Lower lobe of right lung (tissue), 2 donors: ENCODE measurements at regions not wholly inside any gene's neighbourhood (a gene's known extent, or its start where the extent isn't known, plus 50 kb on each side); places are given as distances from the start of the nearest gene placed in this dataset.
"Not testable (repeated sequence)": the region's sequence is repeated elsewhere in the genome, so short reads cannot be mapped to it uniquely, and the experiment has no call there.

Source experiments
- ATAC-seq, 2 donors: fragments of 200-7000 bp; cut with Tn5 transposase; one replicate each; pipeline ENCODE4 v1.9.1; 2020 to 2022; ENCODE audit warnings: mild to moderate bottlenecking in 2 of 2, moderate library complexity in 2 of 2
- DNase-seq: peaks from one replicate; pipeline ENCODE4 v3.0.0-alpha.2; 2020
- H3K27ac ChIP-seq: fragments of 200-600 bp; one replicate; pipeline ENCODE4 v1.8.0; 2022
- H3K27me3 ChIP-seq: fragments of 200-600 bp; one replicate; pipeline ENCODE4 v1.8.0; 2022; ENCODE audit warnings: low read depth
- H3K36me3 ChIP-seq: fragments of 200-600 bp; one replicate; pipeline ENCODE4 v1.8.0; 2022; ENCODE audit warnings: mild to moderate bottlenecking
- H3K4me1 ChIP-seq: fragments of 200-600 bp; one replicate; pipeline ENCODE4 v1.8.0; 2022
- H3K4me3 ChIP-seq: fragments of 200-600 bp; one replicate; pipeline ENCODE4 v1.8.0; 2022; ENCODE audit warnings: mild to moderate bottlenecking
- H3K9me3 ChIP-seq: fragments of 200-600 bp; one replicate; pipeline ENCODE4 v1.8.0; 2022
- intact Hi-C: fragments of 100-400 bp; cut with DNase I; formaldehyde crosslinking; loops from one replicate; pipeline ENCODE4 v1.11.0; 2022
- TF ChIP-seq, protein P1 (sequence below): fragments of 200-600 bp; IDR thresholded peaks from one replicate; pipeline ENCODE4 v1.8.0; 2022; ENCODE audit warnings: antibody characterized with exemption, mild to moderate bottlenecking
- donor health status: DM: no; HTN: yes; CAD: no; lungs with severe emphysema.

DNA sequence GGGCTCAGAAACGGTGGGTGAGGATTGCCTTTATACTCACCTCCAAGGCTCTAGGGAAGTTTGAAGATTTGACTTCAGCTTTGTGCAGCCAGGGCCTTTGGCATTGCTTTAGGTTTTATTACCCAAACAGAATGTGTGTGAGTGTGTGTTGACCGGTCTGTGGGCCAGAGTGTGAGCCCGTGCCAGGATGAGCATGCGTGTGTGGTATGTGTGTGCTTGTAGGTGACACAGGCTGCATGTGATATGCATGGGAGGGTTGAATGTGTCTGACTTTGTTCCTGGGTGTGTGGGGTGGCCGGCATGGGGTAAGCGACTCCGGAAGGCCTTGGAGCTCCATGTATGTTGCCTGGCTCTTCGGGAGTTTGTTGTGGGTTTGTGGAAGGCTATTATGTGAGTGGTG lies 160.5 kb downstream of the FOXD2 start:
- Histone ChIP-seq H3K27me3 (peaks cover 10% of the 10 kb centered on the region), H3K4me1 (peaks cover under 1% of the 10 kb centered on the region), H3K36me3 (no peaks in the 10 kb centered on the region), H3K4me3 (no peak overlapping the region), H3K9me3 (peaks cover 11% of the 10 kb centered on the region), H3K27ac (no peak overlapping the region)
- TF ChIP-seq, protein P1, sequence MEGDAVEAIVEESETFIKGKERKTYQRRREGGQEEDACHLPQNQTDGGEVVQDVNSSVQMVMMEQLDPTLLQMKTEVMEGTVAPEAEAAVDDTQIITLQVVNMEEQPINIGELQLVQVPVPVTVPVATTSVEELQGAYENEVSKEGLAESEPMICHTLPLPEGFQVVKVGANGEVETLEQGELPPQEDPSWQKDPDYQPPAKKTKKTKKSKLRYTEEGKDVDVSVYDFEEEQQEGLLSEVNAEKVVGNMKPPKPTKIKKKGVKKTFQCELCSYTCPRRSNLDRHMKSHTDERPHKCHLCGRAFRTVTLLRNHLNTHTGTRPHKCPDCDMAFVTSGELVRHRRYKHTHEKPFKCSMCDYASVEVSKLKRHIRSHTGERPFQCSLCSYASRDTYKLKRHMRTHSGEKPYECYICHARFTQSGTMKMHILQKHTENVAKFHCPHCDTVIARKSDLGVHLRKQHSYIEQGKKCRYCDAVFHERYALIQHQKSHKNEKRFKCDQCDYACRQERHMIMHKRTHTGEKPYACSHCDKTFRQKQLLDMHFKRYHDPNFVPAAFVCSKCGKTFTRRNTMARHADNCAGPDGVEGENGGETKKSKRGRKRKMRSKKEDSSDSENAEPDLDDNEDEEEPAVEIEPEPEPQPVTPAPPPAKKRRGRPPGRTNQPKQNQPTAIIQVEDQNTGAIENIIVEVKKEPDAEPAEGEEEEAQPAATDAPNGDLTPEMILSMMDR = no peak
- ATAC-seq = no peak
- no peak for DNase-seq
- intact Hi-C loops = no loop called here

DNA sequence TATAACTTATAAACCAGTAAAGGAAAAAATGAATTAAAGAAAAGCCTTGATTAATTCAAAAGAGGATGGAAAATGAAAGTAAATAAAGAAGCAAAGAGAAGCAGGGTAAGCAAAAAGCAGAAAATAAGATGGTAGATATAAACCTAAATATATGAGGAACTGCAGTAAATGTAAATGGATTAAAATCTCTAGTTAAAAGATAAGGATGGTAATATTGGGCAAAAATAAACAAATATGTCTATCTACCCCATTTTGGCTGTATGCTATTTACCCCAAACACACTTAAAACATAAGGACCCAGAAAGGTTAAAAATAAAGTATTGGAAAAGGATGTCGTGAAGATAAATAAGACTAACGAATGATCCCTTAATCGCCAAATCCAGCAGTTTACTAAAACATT lies 161.9 kb downstream of the FOXD2 start:
- no peak for ATAC-seq
- Histone ChIP-seq H3K27ac (no peak overlapping the region), H3K36me3 (no peaks in the 10 kb centered on the region), H3K27me3 (no peaks in the 10 kb centered on the region), H3K4me3 (no peak overlapping the region), H3K4me1 (no peaks in the 10 kb centered on the region), H3K9me3 (peaks cover 11% of the 10 kb centered on the region)
- TF ChIP-seq, protein P1 = no peak
- DNase-seq = no peak
- intact Hi-C loops = no loop called here

DNA sequence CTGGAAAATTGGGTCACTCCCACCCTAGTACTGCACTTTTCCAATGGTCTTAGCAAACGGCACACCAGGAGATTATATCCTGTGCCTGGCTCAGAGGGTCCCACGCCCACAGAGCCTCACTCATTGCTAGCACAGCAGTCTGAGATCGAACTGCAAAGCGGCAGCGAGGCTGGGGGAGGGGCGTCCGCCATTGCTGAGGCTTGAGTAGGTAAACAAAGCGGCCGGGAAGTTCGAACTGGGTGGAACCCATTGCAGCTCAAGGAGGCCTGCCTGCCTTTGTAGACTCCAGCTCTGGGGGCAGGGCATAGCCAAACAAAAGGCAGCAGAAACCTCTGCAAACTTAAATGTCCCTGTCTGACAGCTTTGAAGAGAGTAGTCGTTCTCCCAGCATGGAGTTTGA lies 164.6 kb downstream of the FOXD2 start:
- H3K36me3 ChIP-seq, H3K4me1 ChIP-seq, DNase-seq, H3K4me3 ChIP-seq, ATAC-seq, H3K27ac ChIP-seq, H3K27me3 ChIP-seq, intact Hi-C loops: not testable (repeated sequence)
- H3K9me3 ChIP-seq = peaks cover 14% of the 10 kb centered on the region

DNA sequence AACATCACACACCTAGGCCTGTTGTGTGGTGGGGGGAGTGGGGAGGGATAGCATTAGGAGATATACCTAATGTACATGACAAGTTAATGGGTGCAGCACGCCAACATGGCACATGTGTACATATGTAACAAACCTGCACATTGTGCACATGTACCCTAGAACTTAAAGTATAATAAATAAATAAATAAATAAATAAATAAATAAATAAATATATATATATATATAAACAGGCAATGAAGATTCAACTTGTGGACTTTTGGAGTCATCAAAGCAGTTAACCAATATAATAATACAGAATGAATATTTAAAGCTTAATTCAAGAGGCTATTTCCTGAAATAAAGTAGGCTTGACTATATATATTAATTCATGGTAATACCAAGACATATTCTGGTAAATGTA lies 167.0 kb downstream of the FOXD2 start:
- intact Hi-C loops, DNase-seq, H3K36me3 ChIP-seq, H3K27me3 ChIP-seq, H3K4me3 ChIP-seq, H3K27ac ChIP-seq, ATAC-seq, H3K4me1 ChIP-seq: not testable (repeated sequence)
- H3K9me3 ChIP-seq = peaks cover 14% of the 10 kb centered on the region

DNA sequence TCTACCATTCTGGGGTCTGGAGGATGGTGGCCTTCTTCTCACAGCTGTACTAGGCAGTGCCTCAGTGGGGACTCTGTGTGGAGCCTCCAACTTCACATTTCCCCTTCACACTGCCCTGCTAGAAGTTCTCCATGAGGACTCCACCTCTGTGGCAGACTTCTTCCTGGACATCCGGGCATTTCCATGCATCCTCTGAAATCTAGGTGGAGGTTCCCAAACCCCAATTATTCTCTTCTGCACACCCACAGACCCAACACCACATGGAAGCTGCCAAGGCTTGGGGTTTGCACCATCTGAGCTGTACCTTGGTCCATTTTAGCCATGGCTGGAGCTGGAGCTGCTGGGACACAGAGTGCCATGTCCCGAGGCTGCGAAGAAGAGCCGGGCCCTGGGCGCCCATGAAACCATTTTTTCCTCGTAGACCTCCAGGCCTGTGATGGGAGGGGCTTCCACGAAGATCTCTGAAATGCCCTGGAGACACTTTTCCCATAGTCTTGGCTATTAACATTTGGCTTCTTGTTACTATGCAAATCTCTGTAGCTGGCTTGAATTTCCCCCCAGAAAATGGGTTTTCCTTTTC lies 170.5 kb downstream of the FOXD2 start:
- no peaks in the 10 kb centered on the region for H3K36me3 ChIP-seq
- DNase-seq (no peak), ATAC-seq (no peak)
- no peaks in the 10 kb centered on the region for H3K27me3 ChIP-seq
- TF ChIP-seq, protein P1 = no peak
- no peak overlapping the region for H3K27ac ChIP-seq
- H3K9me3 ChIP-seq = peaks cover 3% of the 10 kb centered on the region
- no peak overlapping the region for H3K4me3 ChIP-seq
- intact Hi-C loops = no loop called here
- no peaks in the 10 kb centered on the region for H3K4me1 ChIP-seq

DNA sequence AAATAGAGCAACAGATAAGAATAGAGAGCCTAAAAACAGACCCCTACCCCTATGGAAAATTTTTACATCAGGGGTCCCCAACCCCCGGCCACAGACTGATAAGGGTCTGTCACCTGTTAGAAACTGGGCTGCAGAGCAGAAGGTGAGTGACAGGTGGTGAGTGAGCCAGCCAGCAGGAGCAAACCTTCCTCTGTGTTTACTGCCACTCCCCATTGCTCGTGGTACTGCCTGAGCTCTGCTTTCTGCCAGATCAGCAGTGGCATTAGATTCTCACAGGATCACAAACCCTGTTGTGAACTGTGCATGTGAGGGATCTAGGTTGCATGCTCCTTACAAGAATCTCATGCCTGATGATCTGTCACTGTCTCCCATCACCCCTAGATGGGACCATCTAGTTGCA lies 174.1 kb downstream of the FOXD2 start:
- Histone ChIP-seq H3K27me3 (no peaks in the 10 kb centered on the region), H3K9me3 (no peaks in the 10 kb centered on the region), H3K27ac (no peak overlapping the region), H3K36me3 (no peaks in the 10 kb centered on the region), H3K4me3 (no peak overlapping the region), H3K4me1 (no peaks in the 10 kb centered on the region)
- intact Hi-C loops = no loop called here
- no peak for DNase-seq
- no peak for ATAC-seq
- TF ChIP-seq, protein P1 = no peak

DNA sequence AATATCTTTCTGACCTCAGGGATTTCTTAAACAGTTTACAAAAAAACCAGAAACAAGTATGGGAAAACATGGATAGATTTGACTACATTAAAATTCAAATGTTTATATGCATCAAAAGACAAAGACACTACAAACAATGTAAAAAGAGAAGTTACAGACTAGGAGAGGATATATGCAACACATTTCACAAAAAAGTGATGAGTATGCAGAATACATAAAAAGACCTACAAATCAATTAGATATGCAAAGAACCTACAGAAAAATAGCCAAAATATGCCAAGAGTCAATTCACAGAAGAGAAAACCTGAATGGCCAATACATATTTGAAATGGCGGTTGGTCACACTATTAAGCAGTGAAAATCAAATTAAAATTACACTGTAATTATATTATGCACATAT lies 175.0 kb downstream of the FOXD2 start:
- Histone ChIP-seq H3K4me3 (no peak overlapping the region), H3K9me3 (no peaks in the 10 kb centered on the region), H3K36me3 (no peaks in the 10 kb centered on the region), H3K27me3 (no peaks in the 10 kb centered on the region), H3K27ac (no peak overlapping the region), H3K4me1 (no peaks in the 10 kb centered on the region)
- ATAC-seq = no peak
- DNase-seq = no peak
- intact Hi-C loops = no loop called here
- TF ChIP-seq, protein P1 = no peak
